Hepatocyte (in vitro differentiated cells): ENCODE measurements at regions not wholly inside any gene's neighbourhood (a gene's known extent, or its start where the extent isn't known, plus 50 kb on each side); places are given as distances from the start of the nearest gene placed in this dataset.

Source experiments
- DNase-seq: peaks from one replicate; pipeline ENCODE4 v3.0.0-alpha.2; 2016; ENCODE audit warnings: low spot score
- H2AFZ ChIP-seq: fragments of 200-600 bp; sonication (generic); 2 replicates; pipeline ENCODE4 v1.6.0; 2016; ENCODE audit warnings: antibody characterized with exemption, mild to moderate bottlenecking
- H3K27ac ChIP-seq: fragments of 200-600 bp; sonication (generic); 2 replicates; pipeline ENCODE4 v1.5.1; 2016; ENCODE audit warnings: mild to moderate bottlenecking
- H3K27me3 ChIP-seq: fragments of 200-600 bp; sonication (generic); 2 replicates; pipeline ENCODE4 v1.6.1; 2016
- H3K36me3 ChIP-seq: fragments of 200-600 bp; sonication (generic); replicated peaks from 2 replicates; pipeline ENCODE4 v1.5.1; 2016; ENCODE audit warnings: low read depth; ENCODE audit not compliant: insufficient read depth
- H3K4me1 ChIP-seq: fragments of 200-600 bp; sonication (generic); 2 replicates; pipeline ENCODE4 v1.5.1; 2016; ENCODE audit warnings: mild to moderate bottlenecking, moderate library complexity; ENCODE audit not compliant: insufficient read depth
- H3K4me2 ChIP-seq: fragments of 200-600 bp; sonication (generic); 2 replicates; pipeline ENCODE4 v1.6.0; 2016
- H3K4me3 ChIP-seq: fragments of 200-600 bp; sonication (generic); 2 replicates; pipeline ENCODE4 v1.5.1; 2016; ENCODE audit warnings: mild to moderate bottlenecking
- H3K79me2 ChIP-seq: fragments of 200-600 bp; sonication (generic); 2 replicates; pipeline ENCODE4 v1.6.0; 2017; ENCODE audit warnings: mild to moderate bottlenecking
- H3K9me2 ChIP-seq: fragments of 200-600 bp; sonication (generic); replicated peaks from 2 replicates; pipeline ENCODE4 v1.6.0; 2017; ENCODE audit warnings: mild to moderate bottlenecking; ENCODE audit not compliant: insufficient read depth
- H3K9me3 ChIP-seq: fragments of 200-600 bp; sonication (generic); 2 replicates; pipeline ENCODE4 v1.5.1; 2016; ENCODE audit warnings: low read depth, mild to moderate bottlenecking
- H4K20me1 ChIP-seq: fragments of 200-600 bp; sonication (generic); 2 replicates; pipeline ENCODE4 v1.6.0; 2016; ENCODE audit warnings: mild to moderate bottlenecking; ENCODE audit not compliant: insufficient read depth, poor library complexity, severe bottlenecking
- CTCF ChIP-seq: fragments of 200-600 bp; sonication (generic); IDR thresholded peaks from 2 replicates; pipeline ENCODE4 v1.5.1; 2016; ENCODE audit warnings: antibody characterized with exemption, mild to moderate bottlenecking; ENCODE audit not compliant: poor library complexity
- EZH2 ChIP-seq: fragments of 200-600 bp; sonication (generic); IDR thresholded peaks from 2 replicates; pipeline ENCODE4 v1.6.1; 2016; ENCODE audit warnings: antibody characterized with exemption, mild to moderate bottlenecking, borderline replicate concordance
- EZH2phosphoT487 ChIP-seq: fragments of 200-600 bp; sonication (generic); IDR thresholded peaks from one replicate; pipeline ENCODE4 v1.6.1; 2018; ENCODE audit warnings: antibody characterized with exemption, mild to moderate bottlenecking, low read depth, moderate library complexity; ENCODE audit not compliant: unreplicated experiment, severe bottlenecking
- WGBS: methylation state at CpG from one replicate; pipeline ENCODE4 v1.1.6; 2016; ENCODE audit warnings: low lambda C conversion rate; ENCODE audit errors: missing lambda C conversion rate; 5-methylcytosine and 5-hydroxymethylcytosine counted together

- Histone ChIP-seq H3K27me3 (no peaks in the 10 kb centered on the region), H3K27ac (no peak overlapping the region), H3K79me2 (no peaks in the 10 kb centered on the region), H3K4me3 (no peak overlapping the region), H3K4me1 (no peaks in the 10 kb centered on the region), H3K36me3 (no peaks in the 10 kb centered on the region), H4K20me1 (no peaks in the 10 kb centered on the region), H3K4me2 (no peak overlapping the region), H3K9me3 (no peaks in the 10 kb centered on the region), H2AFZ (no peak overlapping the region), H3K9me2 (no peaks in the 10 kb centered on the region)
- 74% methylated on average over 5 of the region's 5 CpGs for WGBS
- TF ChIP-seq EZH2phosphoT487 (no peak), CTCF (no peak), EZH2 (no peak)
- DNase-seq = no peak
Measured at GRCh38 chr1:78222225-78222959, 176.6 kb downstream of the GIPC2 start.

DNA sequence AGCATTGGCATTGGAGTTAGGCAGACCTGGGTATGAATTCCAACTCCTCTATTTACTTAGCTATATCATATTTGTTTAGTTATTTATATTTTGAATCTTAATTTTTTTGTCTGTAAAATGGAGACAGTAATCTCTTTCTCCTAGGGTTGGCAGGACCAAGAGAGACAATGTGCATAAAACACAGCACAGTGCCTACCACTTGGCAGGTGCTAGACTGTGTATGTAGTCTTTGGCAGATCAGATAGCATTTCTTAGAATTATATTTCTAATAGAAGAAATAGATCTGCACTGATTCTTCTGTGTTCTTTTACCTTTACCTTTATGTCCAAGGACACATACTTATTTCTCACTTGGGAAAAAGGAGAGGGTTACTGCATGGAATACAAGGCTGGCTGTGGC lies 177.2 kb downstream of the GIPC2 start:
- DNase-seq = no peak
- H3K9me2 ChIP-seq = no peaks in the 10 kb centered on the region
- no peak overlapping the region for H3K4me2 ChIP-seq
- no peak overlapping the region for H3K27ac ChIP-seq
- no peaks in the 10 kb centered on the region for H3K36me3 ChIP-seq
- no peaks in the 10 kb centered on the region for H3K79me2 ChIP-seq
- TF ChIP-seq EZH2phosphoT487 (no peak), EZH2 (no peak), CTCF (no peak)
- no peaks in the 10 kb centered on the region for H3K4me1 ChIP-seq
- no peaks in the 10 kb centered on the region for H4K20me1 ChIP-seq
- no peak overlapping the region for H2AFZ ChIP-seq
- no peaks in the 10 kb centered on the region for H3K27me3 ChIP-seq
- no peaks in the 10 kb centered on the region for H3K9me3 ChIP-seq
- H3K4me3 ChIP-seq = no peak overlapping the region

- TF ChIP-seq EZH2 (no peak), EZH2phosphoT487 (no peak), CTCF (no peak)
- no peak for DNase-seq
- Histone ChIP-seq H3K9me2 (no peaks in the 10 kb centered on the region), H3K9me3 (no peaks in the 10 kb centered on the region), H3K4me2 (no peak overlapping the region), H3K79me2 (no peaks in the 10 kb centered on the region), H3K4me3 (no peak overlapping the region), H3K27ac (no peak overlapping the region), H2AFZ (no peak overlapping the region), H4K20me1 (no peaks in the 10 kb centered on the region), H3K4me1 (no peaks in the 10 kb centered on the region), H3K36me3 (no peaks in the 10 kb centered on the region), H3K27me3 (no peaks in the 10 kb centered on the region)
- 79% methylated on average over 6 of the region's 6 CpGs for WGBS
Measured at GRCh38 chr1:78223417-78224215, 177.8 kb downstream of the GIPC2 start.
